ENCODE measurements at regions not wholly inside any gene's neighbourhood (a gene's known extent, or its start where the extent isn't known, plus 50 kb on each side); places are given as distances from the start of the nearest gene placed in this dataset.

- TF ChIP-seq CTCF (IDR thresholded peaks at IDR 0.05) = no peak
- no peak for TF ChIP-seq ZFX (IDR thresholded peaks at IDR 0.05; ENCODE audit: borderline replicate concordance)
Measured at GRCh38 chr13:37981932-37982331, 112.4 kb upstream of the TRPC4 start.

All from 22Rv1 (cell line).